ENCODE measurements at regions not wholly inside any gene's neighbourhood (a gene's known extent, or its start where the extent isn't known, plus 50 kb on each side); places are given as distances from the start of the nearest gene placed in this dataset.

DNA sequence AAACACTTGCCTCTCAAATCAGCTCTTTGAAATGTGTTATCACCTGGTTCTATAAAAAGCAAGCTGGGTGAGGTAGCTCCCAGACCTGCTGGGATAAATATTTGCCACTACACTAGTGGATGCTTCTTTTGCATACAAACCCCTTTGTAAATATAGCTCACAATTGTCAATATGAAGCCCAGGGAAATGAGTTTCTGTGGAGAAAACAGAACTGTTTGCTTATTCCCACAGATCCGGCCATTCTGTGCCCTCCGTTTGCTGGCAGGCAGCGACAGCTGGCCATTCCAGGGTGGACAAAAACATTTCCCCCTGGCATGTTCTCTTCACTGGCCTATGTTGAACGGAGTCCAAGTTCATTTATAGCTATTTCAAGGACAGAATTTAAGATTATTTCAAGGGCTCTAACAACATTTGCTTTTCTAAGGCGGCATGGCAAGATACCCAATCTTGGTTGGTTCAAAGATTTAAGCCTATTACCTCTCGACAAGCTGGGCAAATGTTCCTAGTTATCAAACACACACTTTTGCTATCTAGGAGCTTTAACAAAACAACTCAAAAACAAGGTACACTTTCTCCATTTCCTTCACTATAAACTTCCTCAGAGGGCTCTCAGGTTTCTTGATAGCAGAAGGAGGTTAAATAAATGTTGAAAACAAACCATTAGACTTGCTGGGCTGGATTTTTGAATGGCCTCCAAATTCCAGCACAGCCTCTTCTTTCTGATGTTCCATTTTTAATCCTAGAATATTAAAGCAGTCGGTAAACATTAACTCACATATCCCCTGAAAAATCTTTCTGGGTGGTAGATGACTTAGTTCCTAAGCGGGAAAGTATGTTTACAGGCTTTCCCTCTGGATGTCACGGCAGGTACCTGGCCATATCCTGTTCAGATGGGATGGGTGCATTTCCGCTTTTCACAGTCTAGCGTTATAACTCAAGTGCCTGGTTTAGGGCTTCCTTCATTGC is 332.3 kb downstream of the PLK2 start:
- TF ChIP-seq EZH2 (IDR thresholded peaks at IDR 0.05; ENCODE audit: low read length): no peak
- TF ChIP-seq, protein P1, sequence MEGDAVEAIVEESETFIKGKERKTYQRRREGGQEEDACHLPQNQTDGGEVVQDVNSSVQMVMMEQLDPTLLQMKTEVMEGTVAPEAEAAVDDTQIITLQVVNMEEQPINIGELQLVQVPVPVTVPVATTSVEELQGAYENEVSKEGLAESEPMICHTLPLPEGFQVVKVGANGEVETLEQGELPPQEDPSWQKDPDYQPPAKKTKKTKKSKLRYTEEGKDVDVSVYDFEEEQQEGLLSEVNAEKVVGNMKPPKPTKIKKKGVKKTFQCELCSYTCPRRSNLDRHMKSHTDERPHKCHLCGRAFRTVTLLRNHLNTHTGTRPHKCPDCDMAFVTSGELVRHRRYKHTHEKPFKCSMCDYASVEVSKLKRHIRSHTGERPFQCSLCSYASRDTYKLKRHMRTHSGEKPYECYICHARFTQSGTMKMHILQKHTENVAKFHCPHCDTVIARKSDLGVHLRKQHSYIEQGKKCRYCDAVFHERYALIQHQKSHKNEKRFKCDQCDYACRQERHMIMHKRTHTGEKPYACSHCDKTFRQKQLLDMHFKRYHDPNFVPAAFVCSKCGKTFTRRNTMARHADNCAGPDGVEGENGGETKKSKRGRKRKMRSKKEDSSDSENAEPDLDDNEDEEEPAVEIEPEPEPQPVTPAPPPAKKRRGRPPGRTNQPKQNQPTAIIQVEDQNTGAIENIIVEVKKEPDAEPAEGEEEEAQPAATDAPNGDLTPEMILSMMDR (optimal IDR thresholded peaks at IDR 0.05 in 1 of 3, IDR thresholded peaks at IDR 0.05 in 1 of 3, conservative IDR thresholded peaks at IDR 0.05 in 1 of 3; ENCODE audit: extremely low read depth in 1 of 3, insufficient read depth in 2 of 3, low read length in 3 of 3): no peak
- Histone ChIP-seq H3K27me3 (ENCODE audit: control insufficient read depth, extremely low read depth, insufficient read depth, low read length) (no peaks in the 10 kb centered on the region), H3K9ac (ENCODE audit: control insufficient read depth, extremely low read depth, insufficient read depth, low read length) (no peak overlapping the region), H2AFZ (ENCODE audit: control insufficient read depth, low read length) (no peak overlapping the region), H3K79me2 (ENCODE audit: control insufficient read depth, insufficient read depth, low read length) (no peaks in the 10 kb centered on the region), H3K36me3 (ENCODE audit: control insufficient read depth in 2 of 2, extremely low read depth in 1 of 2, insufficient read depth in 2 of 2, low read length in 2 of 2) (no peaks in the 10 kb centered on the region), H4K20me1 (ENCODE audit: control insufficient read depth, extremely low read depth, insufficient read depth, low read length) (no peaks in the 10 kb centered on the region), H3K4me2 (ENCODE audit: control insufficient read depth, extremely low read depth, insufficient read depth, low read depth, low read length) (no peak overlapping the region), H3K4me3 (ENCODE audit: control insufficient read depth in 2 of 3, extremely low read depth in 1 of 3, insufficient read depth in 2 of 3, low read depth in 1 of 3, low read length in 3 of 3) (no peak overlapping the region), H3K9me1 (ENCODE audit: control insufficient read depth, extremely low read depth, insufficient read depth, low read length) (no peaks in the 10 kb centered on the region), H3K27ac (ENCODE audit: control insufficient read depth, insufficient read depth, low read length) (no peak overlapping the region), H3K4me1 (ENCODE audit: control insufficient read depth, extremely low read depth, insufficient read depth, low read length) (no peaks in the 10 kb centered on the region), H3K9me3 (ENCODE audit: control insufficient read depth, low read depth, low read length) (no peaks in the 10 kb centered on the region)
- FAIRE-seq (no peak), DNase-seq (ENCODE audit: low read depth, low spot score) (no peak)
- dilution Hi-C loops (cut with MboI; ENCODE audit: extremely low pct_ligation_motif_present, low sequenced_read_pairs): no loop called here

DNA sequence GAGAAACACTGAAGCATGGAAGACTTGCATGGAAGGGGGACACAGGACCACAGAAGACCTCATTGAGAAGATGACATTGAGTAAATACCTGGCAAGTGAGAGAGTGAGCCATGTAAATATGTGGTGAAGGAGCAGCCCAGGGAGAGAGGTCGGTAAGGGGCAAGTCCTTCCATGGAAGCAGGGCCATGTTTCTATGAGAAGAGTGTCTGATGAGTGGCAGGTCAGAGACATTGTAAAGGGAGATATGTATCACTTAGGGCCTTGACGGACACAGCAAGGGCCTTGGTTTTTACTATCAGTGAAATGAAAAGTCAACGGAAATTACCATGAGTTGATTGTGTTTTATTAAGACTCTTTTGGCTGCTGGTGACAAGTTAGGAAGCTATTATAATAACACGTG is 336.4 kb downstream of the PLK2 start:
- no peaks in the 10 kb centered on the region for H3K9me3 ChIP-seq (ENCODE audit: control insufficient read depth, low read depth, low read length)
- no peaks in the 10 kb centered on the region for H3K36me3 ChIP-seq (ENCODE audit: control insufficient read depth in 2 of 2, extremely low read depth in 1 of 2, insufficient read depth in 2 of 2, low read length in 2 of 2)
- no peak for TF ChIP-seq EZH2 (IDR thresholded peaks at IDR 0.05; ENCODE audit: low read length)
- TF ChIP-seq, protein P1 (optimal IDR thresholded peaks at IDR 0.05 in 1 of 3, IDR thresholded peaks at IDR 0.05 in 1 of 3, conservative IDR thresholded peaks at IDR 0.05 in 1 of 3; ENCODE audit: extremely low read depth in 1 of 3, insufficient read depth in 2 of 3, low read length in 3 of 3): no peak
- H3K9me1 ChIP-seq (ENCODE audit: control insufficient read depth, extremely low read depth, insufficient read depth, low read length): no peaks in the 10 kb centered on the region
- H3K27ac ChIP-seq (ENCODE audit: control insufficient read depth, insufficient read depth, low read length): no peak overlapping the region
- no peak overlapping the region for H2AFZ ChIP-seq (ENCODE audit: control insufficient read depth, low read length)
- H3K4me1 ChIP-seq (ENCODE audit: control insufficient read depth, extremely low read depth, insufficient read depth, low read length): no peaks in the 10 kb centered on the region
- dilution Hi-C loops (cut with MboI; ENCODE audit: extremely low pct_ligation_motif_present, low sequenced_read_pairs): no loop called here
- H3K4me3 ChIP-seq (ENCODE audit: control insufficient read depth in 2 of 3, extremely low read depth in 1 of 3, insufficient read depth in 2 of 3, low read depth in 1 of 3, low read length in 3 of 3): no peak overlapping the region
- H3K27me3 ChIP-seq (ENCODE audit: control insufficient read depth, extremely low read depth, insufficient read depth, low read length): no peaks in the 10 kb centered on the region
- H3K79me2 ChIP-seq (ENCODE audit: control insufficient read depth, insufficient read depth, low read length): no peaks in the 10 kb centered on the region
- H4K20me1 ChIP-seq (ENCODE audit: control insufficient read depth, extremely low read depth, insufficient read depth, low read length): no peaks in the 10 kb centered on the region
- no peak overlapping the region for H3K9ac ChIP-seq (ENCODE audit: control insufficient read depth, extremely low read depth, insufficient read depth, low read length)
- no peak overlapping the region for H3K4me2 ChIP-seq (ENCODE audit: control insufficient read depth, extremely low read depth, insufficient read depth, low read depth, low read length)
- FAIRE-seq (no peak), DNase-seq (ENCODE audit: low read depth, low spot score) (no peak)
